ENCODE measurements at regions not wholly inside any gene's neighbourhood (a gene's known extent, or its start where the extent isn't known, plus 50 kb on each side); places are given as distances from the start of the nearest gene placed in this dataset.

DNA sequence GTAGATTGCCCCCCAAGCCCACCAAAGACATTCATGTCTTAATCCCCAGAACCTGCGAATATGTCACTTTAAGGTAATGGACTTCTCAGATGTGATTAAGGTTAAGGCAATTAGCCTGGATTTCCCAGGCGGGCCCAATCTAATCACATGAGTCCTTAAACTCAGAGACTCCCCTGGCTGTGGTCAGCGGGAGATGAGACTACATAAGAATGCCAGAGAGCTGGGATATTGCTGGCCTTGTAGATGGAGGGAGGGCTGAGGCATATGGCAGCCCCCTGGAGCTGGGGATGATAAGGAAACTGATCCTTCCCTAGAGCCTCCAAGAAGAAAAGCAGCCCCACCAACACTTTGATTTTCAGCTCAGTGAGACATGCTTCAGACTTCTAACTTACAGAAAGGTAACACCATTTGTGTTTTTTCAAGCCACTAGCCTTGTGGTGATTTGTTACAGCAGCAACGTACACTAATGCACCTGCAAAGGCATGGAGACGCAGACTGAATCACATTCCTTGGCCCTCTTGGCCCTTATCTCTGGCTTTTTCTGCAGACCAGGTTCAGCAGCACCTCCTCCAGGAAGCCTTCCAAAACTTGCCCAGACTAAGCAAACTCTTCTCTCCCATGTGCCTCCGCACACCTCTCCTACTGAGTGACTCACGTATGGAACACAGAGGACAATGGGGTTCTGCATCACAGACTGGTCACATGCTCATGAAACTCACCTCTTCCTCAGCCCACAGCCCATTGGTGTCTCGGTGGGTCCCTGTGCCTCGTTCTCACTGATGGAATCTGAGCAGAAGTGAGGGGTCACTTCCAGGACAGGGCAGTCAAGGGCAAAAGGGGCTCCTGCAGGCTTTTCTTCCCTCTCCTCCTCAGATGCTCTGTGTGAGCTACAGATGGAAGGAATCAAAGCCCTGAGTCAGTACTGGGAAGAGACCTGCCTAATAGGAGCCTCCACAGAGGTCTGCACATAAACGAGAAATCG, 86.3 kb upstream of the HMGXB4 start:
- no peaks in the 10 kb centered on the region for H3K4me1 ChIP-seq (ENCODE audit: control insufficient read depth in 4 of 4, insufficient read depth in 4 of 4, low read length in 3 of 4)
- H3K4me3 ChIP-seq (ENCODE audit: low read depth in 1 of 3, low read length in 3 of 3): no peak overlapping the region
- H3K27me3 ChIP-seq (ENCODE audit: control insufficient read depth in 4 of 4, insufficient read depth in 4 of 4, low read length in 3 of 4): no peaks in the 10 kb centered on the region
- no peaks in the 10 kb centered on the region for H3K36me3 ChIP-seq (ENCODE audit: control insufficient read depth in 4 of 4, insufficient read depth in 3 of 4, low read depth in 1 of 4, low read length in 3 of 4)
- H3K27ac ChIP-seq (ENCODE audit: low read depth in 1 of 2, low read length in 2 of 2): no peak overlapping the region
- TF ChIP-seq FOXA2 (IDR thresholded peaks at IDR 0.05): no peak
- TF ChIP-seq, protein P1, sequence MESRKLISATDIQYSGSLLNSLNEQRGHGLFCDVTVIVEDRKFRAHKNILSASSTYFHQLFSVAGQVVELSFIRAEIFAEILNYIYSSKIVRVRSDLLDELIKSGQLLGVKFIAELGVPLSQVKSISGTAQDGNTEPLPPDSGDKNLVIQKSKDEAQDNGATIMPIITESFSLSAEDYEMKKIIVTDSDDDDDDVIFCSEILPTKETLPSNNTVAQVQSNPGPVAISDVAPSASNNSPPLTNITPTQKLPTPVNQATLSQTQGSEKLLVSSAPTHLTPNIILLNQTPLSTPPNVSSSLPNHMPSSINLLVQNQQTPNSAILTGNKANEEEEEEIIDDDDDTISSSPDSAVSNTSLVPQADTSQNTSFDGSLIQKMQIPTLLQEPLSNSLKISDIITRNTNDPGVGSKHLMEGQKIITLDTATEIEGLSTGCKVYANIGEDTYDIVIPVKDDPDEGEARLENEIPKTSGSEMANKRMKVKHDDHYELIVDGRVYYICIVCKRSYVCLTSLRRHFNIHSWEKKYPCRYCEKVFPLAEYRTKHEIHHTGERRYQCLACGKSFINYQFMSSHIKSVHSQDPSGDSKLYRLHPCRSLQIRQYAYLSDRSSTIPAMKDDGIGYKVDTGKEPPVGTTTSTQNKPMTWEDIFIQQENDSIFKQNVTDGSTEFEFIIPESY (IDR thresholded peaks at IDR 0.05): no peak
- no peak for TF ChIP-seq YY1 (IDR thresholded peaks at IDR 0.05)
- no peak for TF ChIP-seq SP1 (IDR thresholded peaks at IDR 0.05)
- TF ChIP-seq HNF4A (conservative IDR thresholded peaks at IDR 0.05): no peak
- no peak for TF ChIP-seq FOXA1 (IDR thresholded peaks at IDR 0.05)
- no peak for TF ChIP-seq RAD21 (IDR thresholded peaks at IDR 0.05)
- TF ChIP-seq JUND (IDR thresholded peaks at IDR 0.05): no peak
- no peak for TF ChIP-seq NR2F2 (IDR thresholded peaks at IDR 0.05)
- TF ChIP-seq HNF4G (IDR thresholded peaks at IDR 0.05): no peak
- TF ChIP-seq GABPA (IDR thresholded peaks at IDR 0.05 in 1 of 2, conservative IDR thresholded peaks at IDR 0.05 in 1 of 2): no peak
- TF ChIP-seq EGR1 (IDR thresholded peaks at IDR 0.05; ENCODE audit: low read depth in 2 of 2): no peak
- TF ChIP-seq, protein P2, sequence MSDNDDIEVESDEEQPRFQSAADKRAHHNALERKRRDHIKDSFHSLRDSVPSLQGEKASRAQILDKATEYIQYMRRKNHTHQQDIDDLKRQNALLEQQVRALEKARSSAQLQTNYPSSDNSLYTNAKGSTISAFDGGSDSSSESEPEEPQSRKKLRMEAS (IDR thresholded peaks at IDR 0.05): no peak
- TF ChIP-seq, protein P3, sequence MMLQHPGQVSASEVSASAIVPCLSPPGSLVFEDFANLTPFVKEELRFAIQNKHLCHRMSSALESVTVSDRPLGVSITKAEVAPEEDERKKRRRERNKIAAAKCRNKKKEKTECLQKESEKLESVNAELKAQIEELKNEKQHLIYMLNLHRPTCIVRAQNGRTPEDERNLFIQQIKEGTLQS (IDR thresholded peaks at IDR 0.05): no peak
- TF ChIP-seq TAF1 (conservative IDR thresholded peaks at IDR 0.05): no peak
- TF ChIP-seq, protein P4, sequence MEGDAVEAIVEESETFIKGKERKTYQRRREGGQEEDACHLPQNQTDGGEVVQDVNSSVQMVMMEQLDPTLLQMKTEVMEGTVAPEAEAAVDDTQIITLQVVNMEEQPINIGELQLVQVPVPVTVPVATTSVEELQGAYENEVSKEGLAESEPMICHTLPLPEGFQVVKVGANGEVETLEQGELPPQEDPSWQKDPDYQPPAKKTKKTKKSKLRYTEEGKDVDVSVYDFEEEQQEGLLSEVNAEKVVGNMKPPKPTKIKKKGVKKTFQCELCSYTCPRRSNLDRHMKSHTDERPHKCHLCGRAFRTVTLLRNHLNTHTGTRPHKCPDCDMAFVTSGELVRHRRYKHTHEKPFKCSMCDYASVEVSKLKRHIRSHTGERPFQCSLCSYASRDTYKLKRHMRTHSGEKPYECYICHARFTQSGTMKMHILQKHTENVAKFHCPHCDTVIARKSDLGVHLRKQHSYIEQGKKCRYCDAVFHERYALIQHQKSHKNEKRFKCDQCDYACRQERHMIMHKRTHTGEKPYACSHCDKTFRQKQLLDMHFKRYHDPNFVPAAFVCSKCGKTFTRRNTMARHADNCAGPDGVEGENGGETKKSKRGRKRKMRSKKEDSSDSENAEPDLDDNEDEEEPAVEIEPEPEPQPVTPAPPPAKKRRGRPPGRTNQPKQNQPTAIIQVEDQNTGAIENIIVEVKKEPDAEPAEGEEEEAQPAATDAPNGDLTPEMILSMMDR (IDR thresholded peaks at IDR 0.05; ENCODE audit: low read depth, low read length, missing input control): no peak
- TF ChIP-seq, protein P5, sequence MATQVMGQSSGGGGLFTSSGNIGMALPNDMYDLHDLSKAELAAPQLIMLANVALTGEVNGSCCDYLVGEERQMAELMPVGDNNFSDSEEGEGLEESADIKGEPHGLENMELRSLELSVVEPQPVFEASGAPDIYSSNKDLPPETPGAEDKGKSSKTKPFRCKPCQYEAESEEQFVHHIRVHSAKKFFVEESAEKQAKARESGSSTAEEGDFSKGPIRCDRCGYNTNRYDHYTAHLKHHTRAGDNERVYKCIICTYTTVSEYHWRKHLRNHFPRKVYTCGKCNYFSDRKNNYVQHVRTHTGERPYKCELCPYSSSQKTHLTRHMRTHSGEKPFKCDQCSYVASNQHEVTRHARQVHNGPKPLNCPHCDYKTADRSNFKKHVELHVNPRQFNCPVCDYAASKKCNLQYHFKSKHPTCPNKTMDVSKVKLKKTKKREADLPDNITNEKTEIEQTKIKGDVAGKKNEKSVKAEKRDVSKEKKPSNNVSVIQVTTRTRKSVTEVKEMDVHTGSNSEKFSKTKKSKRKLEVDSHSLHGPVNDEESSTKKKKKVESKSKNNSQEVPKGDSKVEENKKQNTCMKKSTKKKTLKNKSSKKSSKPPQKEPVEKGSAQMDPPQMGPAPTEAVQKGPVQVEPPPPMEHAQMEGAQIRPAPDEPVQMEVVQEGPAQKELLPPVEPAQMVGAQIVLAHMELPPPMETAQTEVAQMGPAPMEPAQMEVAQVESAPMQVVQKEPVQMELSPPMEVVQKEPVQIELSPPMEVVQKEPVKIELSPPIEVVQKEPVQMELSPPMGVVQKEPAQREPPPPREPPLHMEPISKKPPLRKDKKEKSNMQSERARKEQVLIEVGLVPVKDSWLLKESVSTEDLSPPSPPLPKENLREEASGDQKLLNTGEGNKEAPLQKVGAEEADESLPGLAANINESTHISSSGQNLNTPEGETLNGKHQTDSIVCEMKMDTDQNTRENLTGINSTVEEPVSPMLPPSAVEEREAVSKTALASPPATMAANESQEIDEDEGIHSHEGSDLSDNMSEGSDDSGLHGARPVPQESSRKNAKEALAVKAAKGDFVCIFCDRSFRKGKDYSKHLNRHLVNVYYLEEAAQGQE (IDR thresholded peaks at IDR 0.05): no peak
- no peak for TF ChIP-seq RXRA (IDR thresholded peaks at IDR 0.05)
- peaks cover 0 to 1% (median 0%) of the 10 kb centered on the region in 4 donors for H3K9me3 ChIP-seq (ENCODE audit: control insufficient read depth in 4 of 4, low read length in 3 of 4)
- no peak overlapping the region for H3K9ac ChIP-seq (ENCODE audit: low read depth in 1 of 2, low read length in 2 of 2)
- 59% methylated on average over 11 of the region's 11 CpGs for WGBS
- DNase-seq (ENCODE audit: low spot score): no peak

All from liver (tissue), 8 donors.